NB4 (cell line): ENCODE measurements at regions not wholly inside any gene's neighbourhood (a gene's known extent, or its start where the extent isn't known, plus 50 kb on each side); places are given as distances from the start of the nearest gene placed in this dataset.

Experiments used
- POLR2A ChIP-seq: IDR thresholded peaks from 2 replicates; pipeline ENCODE4 v1.6.1; 2011; ENCODE audit warnings: mild to moderate bottlenecking; ENCODE audit not compliant: insufficient read length; ENCODE audit errors: extremely low read depth
- TF ChIP-seq, protein P1 (sequence below): IDR thresholded peaks from one replicate; pipeline ENCODE4 v1.5.1; 2012; ENCODE audit warnings: low read depth, low read length
- TF ChIP-seq, protein P2 (sequence below): IDR thresholded peaks from 2 replicates; pipeline ENCODE4 v1.6.1; 2011; ENCODE audit warnings: low read depth, low read length

DNA sequence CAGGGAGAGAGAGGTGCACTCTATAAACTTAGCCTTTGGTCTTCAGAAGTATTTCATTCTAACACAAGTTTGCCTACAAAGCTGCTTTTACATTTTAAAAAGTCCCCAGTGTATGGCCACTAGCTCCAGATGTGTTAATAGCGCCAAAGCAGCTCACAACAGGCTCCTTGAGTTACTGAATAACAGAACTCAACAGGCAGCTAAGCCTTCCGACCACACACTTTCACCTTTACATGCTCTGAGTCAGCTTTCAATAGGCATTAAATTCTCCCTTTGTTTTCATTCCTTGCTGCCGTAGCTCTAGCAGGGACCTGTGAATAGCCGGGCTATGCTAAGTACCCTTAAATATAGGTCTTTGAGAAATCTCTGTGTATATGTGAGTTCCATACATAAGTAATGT is 262.8 kb upstream of the PARD3B start:
- TF ChIP-seq, protein P1, sequence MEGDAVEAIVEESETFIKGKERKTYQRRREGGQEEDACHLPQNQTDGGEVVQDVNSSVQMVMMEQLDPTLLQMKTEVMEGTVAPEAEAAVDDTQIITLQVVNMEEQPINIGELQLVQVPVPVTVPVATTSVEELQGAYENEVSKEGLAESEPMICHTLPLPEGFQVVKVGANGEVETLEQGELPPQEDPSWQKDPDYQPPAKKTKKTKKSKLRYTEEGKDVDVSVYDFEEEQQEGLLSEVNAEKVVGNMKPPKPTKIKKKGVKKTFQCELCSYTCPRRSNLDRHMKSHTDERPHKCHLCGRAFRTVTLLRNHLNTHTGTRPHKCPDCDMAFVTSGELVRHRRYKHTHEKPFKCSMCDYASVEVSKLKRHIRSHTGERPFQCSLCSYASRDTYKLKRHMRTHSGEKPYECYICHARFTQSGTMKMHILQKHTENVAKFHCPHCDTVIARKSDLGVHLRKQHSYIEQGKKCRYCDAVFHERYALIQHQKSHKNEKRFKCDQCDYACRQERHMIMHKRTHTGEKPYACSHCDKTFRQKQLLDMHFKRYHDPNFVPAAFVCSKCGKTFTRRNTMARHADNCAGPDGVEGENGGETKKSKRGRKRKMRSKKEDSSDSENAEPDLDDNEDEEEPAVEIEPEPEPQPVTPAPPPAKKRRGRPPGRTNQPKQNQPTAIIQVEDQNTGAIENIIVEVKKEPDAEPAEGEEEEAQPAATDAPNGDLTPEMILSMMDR, result no peak
- TF ChIP-seq, protein P2, sequence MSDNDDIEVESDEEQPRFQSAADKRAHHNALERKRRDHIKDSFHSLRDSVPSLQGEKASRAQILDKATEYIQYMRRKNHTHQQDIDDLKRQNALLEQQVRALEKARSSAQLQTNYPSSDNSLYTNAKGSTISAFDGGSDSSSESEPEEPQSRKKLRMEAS, result no peak
- TF ChIP-seq POLR2A, result no peak
